GM21390 (cell line): ENCODE measurements at regions not wholly inside any gene's neighbourhood (a gene's known extent, or its start where the extent isn't known, plus 50 kb on each side); places are given as distances from the start of the nearest gene placed in this dataset.

Experiments
- ATAC-seq: cut with Tn5 transposase; IDR thresholded peaks from one replicate; pipeline ENCODE4 v1.9.1; 2021; ENCODE audit not compliant: unreplicated experiment

GRCh38 chr7:38002689-38003088, 82.2 kb downstream of the EPDR1 start:
- no peak for ATAC-seq

GRCh38 chr7:38006559-38006958, 86.1 kb downstream of the EPDR1 start:
- no peak for ATAC-seq

DNA sequence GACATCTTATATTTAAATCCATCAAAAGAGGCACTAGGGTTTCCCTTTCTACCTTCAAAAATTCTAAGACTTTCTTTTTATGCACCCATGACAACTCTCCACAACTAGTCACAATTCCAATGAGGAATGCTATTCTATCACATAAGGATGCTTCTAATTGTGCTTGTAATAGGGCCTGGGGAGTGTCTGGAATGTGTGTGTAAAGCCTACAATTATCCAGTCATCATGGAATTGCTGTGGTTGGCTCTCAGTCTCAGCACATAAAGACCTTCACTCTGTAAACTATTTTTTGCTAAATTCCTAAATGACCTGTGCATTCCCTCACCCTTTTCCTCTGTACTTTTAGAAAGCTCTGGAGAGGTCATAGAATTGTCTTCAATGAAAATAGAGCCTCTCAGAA, 86.7 kb downstream of the EPDR1 start:
- ATAC-seq = no peak

DNA sequence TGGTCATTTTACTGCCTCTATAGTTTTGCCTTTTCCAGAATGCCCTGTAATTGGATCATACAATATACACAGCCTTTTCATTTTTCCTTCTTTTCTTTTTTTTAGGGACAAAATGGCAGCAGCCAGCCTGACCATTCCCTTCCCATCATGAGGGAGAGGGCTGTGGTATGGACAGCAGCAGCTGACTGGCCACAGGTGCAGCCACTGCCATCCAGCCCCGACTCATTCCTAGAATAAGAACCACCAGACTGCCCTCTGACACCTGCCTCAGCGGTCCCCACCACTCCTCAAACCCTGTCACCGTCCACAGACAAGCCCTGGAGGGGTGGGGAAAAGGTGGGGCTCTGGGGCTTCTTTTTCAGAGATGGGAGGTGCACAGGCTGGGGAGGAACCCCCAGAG, 92.8 kb downstream of the EPDR1 start:
- ATAC-seq = no peak

DNA sequence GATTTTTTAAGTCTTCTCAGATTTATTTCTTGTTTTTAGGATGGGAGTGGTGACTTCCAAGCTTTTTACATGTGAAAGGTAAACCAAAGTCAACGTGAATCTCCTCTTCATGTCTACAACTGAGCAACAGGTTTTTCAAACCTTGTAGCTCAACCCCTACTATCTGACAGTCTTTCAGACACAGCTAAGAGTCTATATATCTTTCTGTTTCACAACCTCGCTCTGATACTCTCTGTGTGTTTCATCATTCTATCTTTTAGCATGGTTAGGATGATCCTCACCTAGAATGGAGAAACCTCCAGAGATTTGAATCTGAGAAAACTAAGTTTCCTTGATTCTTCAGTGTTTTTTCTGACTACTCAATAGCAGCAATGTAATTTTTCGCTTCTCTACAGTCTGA, 96.1 kb downstream of the EPDR1 start:
- ATAC-seq = no peak

DNA sequence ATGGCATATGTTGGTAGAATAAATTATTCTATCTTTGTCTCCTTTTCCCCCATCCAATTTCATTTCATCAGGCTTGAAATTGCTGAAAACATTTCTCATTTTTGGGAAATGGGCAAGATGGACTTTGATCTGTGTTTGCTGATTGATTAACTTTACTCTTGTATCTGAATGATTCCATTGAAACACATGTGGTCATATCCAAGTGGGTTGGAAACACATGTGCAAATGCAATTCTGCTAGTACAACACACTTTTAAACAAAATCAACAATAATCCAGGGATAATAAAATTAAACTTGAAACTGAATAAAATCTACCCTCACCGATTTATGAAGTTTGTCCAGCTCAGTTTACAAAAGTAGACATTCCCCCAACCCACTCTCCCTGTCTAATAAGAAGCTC, 96.9 kb downstream of the EPDR1 start:
- no peak for ATAC-seq

GRCh38 chr7:38020121-38020785, 99.8 kb downstream of the EPDR1 start:
- ATAC-seq = no peak

- no peak for ATAC-seq
Measured at GRCh38 chr7:38021892-38022291, 101.5 kb downstream of the EPDR1 start.

DNA sequence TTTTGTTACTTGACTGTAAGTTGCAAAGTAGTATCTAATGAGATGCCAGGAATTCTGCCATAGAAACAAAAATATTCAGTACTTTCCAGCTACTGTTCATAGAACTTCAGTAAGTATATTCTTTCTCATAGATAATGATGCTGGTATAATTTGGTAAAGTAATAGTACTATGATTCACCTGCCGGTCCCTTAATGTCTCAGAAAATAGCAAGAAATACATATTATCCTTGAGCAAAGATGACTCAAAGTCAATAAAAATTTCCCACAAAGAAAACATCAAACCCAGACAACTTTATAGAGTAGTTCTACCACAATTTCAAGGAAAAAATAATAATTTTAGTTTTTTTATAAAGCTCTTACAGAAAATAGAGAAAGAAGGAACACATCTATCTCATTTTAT, 105.4 kb downstream of the EPDR1 start:
- ATAC-seq = no peak

GRCh38 chr7:38027884-38028455, 107.5 kb downstream of the EPDR1 start:
- no peak for ATAC-seq

DNA sequence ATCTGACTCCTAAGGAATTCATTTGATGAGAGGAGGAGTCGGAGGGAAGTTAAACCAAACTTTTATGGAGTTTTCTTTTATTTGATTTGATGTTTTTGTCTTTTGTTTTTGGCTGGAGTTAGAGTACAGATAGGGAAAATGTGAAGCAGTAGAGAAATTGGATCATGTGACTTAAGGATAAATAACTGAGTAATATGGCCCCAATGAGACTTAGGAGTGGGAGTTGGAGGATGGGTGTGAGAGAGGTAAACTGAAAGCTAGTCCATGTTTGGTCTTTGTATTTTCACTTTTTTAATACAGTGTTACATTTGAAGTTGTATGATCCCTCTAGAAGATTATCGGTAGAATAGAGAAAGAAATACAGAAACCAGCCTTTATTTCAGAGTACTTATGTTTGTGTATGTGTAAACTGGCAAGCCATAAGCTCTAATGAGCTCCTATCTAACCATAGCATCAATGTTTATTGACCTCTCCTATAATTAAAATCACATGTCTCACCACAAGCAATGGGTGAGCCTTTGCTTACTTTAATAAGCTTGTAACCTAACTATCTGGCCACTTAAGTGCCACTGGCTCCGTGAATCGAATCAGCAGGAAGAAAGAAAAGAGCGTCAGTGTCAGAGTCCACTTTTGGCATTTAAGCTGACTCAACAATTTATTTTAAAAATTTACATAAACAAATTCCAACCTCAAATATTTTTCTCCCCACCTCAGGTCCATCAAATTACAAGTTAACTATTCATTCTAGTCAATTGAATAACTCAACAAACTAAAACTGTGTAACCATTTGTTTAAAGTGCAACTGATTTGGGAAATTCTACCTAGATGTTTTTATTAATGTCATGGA, 113.8 kb downstream of the EPDR1 start:
- ATAC-seq = no peak

DNA sequence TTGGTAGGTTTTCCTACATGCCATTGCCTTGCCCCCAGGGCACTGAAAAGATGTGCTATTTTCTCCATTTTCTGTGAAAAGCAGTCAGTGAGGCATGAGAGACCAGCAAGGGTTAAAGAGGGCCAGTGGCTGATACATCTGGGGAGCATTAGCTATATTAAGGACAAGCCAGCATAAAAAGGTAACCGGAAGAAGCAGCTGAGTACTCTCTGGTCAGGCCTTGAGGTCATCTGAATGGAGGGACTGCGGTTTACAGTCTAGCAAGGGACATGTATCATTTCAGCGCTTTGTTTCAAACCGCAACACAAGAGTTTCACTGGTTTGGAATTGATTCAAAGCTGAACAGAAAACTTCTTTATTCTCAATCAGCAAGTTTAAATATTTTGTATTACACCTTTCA, 120.4 kb downstream of the EPDR1 start:
- ATAC-seq = no peak

DNA sequence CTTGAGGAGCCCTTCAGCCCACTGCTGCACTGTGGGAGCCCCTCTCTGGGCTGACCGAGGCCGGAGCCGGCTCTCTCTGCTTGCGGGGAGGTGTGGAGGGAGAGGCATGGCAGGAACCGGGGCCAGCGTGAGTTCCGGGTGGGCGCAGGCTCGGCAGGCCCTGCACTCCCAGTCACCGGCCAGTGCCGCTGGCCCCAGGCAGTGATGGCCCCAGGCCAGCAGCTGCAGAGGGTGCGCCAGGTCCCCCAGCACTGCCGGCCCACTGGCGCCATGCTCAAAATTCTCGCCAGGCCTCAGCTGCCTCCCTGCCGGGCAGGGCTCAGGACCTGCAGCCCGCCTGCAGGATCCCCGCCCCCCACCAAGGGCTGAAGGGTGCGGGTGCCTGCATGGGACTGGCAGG, 128.4 kb upstream of the STARD3NL start:
- ATAC-seq = no peak

DNA sequence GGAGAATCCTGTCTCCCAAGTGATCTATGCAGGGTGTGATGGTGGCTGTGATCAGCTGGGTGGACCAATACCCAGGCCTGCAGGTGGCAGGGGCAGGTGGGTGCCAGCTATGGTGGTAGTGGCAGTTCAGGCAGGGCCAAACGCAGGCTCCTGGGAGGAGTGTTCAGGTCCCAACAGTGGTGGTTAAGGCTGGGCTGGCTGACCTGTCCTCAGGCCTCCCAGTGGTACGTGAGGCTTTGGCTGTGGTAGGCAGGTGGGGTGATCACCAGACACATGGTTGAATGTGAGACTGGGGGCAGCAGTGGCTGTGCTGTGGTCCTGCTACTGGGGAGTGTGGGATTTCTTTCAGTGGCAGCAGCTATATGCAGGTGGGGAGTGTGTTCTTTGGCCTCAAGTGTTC, 126.7 kb upstream of the STARD3NL start:
- ATAC-seq = no peak

DNA sequence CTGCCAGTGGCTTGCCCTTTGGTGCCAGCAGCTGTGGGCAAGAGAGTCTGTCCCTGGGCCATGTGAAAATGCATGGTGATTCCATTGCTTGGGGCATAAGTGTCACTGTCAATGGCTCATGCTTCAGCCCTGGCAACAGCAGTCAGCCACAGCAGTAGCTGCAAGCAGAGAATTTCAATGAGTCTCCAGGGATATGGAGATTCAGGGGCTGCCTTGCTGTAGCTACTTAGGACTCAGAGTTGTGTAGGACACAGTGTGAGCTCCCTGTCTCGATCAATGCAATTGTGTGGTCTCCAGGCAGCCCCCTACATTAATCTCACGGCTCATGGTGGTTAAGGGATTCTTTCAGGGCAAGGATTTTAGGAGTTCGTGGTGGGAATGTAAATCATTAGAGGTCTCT, 126.3 kb upstream of the STARD3NL start:
- ATAC-seq = no peak

DNA sequence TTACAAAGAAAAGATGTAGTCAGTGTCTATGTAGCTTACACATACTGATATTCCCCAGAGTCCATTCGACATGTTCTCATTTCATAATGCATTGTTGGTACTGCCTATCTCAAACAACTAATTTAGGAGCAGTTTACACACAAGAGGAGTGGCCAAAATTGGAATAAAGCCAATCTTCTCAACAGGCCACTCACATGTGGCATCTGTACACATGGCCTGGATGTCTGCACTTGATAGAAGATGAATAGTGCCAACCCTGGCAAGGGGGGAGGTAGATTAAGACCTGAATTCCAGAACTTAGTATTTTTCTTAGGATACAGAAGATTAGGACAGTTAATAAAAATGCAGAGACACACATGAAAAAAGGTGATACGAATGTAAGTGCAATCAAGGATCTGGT, 125.3 kb upstream of the STARD3NL start:
- no peak for ATAC-seq

DNA sequence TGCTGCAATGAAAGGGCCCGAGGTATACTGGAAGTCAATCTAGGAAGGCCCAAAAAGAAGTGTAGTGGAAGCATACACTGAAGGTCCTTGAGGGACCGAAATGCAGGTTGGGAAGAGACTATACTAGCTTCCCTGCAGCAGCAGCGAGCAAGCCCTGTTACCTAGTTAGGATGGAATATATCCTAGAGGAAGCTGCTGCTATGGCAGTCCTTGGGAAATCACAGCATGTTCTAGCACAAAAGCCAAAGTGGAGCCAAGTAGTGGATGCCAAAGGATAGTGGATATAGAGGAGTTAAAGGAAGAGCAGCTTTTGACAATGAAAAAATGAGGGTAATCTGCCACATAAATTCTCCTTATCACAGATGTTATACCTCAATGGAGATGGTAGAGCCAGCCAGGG, 123.8 kb upstream of the STARD3NL start:
- ATAC-seq = no peak

- ATAC-seq = no peak
Measured at GRCh38 chr7:38057829-38058228, 120.2 kb upstream of the STARD3NL start.

GRCh38 chr7:38060116-38060515, 117.9 kb upstream of the STARD3NL start:
- ATAC-seq = no peak

- no peak for ATAC-seq
Measured at GRCh38 chr7:38060637-38061036, 117.4 kb upstream of the STARD3NL start.

DNA sequence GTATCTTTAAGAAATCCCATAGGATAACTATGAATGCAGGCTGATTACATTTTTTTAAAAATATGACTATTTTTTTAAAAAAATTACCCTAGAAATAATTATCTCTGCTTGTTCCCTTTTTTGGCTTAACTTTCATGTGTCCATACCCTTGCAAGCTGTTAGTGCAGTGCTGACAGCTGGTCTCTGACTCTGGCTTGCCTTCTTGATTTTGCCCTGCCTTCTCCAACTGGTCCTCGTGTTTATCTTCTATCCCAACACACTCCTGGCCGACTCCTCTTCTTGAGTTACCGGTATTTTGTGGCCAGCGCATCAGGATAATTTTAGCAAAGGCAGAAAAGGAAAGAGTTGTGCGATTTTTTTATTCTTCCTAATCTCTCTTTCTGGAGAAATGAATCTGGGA, 111.7 kb upstream of the STARD3NL start:
- ATAC-seq = no peak

GRCh38 chr7:38068461-38068860, 109.6 kb upstream of the STARD3NL start:
- no peak for ATAC-seq
